Esophagus muscularis mucosa (tissue), 4 donors: ENCODE measurements at regions not wholly inside any gene's neighbourhood (a gene's known extent, or its start where the extent isn't known, plus 50 kb on each side); places are given as distances from the start of the nearest gene placed in this dataset.

Experiments
- EP300 ChIP-seq: sonication (generic); formaldehyde crosslinking; IDR thresholded peaks from one replicate; pipeline ENCODE4 v1.6.1; 2017; ENCODE audit warnings: antibody characterized with exemption
- POLR2A ChIP-seq: fragments of 450-650 bp; IDR thresholded peaks from one replicate; pipeline ENCODE4 v1.6.1; 2017; ENCODE audit warnings: antibody characterized with exemption, moderate library complexity, mild to moderate bottlenecking, low read depth
- POLR2AphosphoS5 ChIP-seq, 2 donors: sonication (generic); formaldehyde crosslinking; IDR thresholded peaks; one replicate each; pipeline ENCODE4 v1.6.1; 2017; ENCODE audit warnings: antibody characterized with exemption in 2 of 2
- TF ChIP-seq, protein P1 (sequence below), 3 experiments: fragments of 200-600 bp in 2 of 3; fragments of 450-650 bp in 1 of 3; sonication (generic) in 2 of 3; IDR thresholded peaks; one replicate each; pipeline ENCODE4 v1.5.1; 2017 to 2019; ENCODE audit warnings: antibody characterized with exemption in 3 of 3, mild to moderate bottlenecking in 2 of 3, moderate library complexity in 1 of 3

DNA sequence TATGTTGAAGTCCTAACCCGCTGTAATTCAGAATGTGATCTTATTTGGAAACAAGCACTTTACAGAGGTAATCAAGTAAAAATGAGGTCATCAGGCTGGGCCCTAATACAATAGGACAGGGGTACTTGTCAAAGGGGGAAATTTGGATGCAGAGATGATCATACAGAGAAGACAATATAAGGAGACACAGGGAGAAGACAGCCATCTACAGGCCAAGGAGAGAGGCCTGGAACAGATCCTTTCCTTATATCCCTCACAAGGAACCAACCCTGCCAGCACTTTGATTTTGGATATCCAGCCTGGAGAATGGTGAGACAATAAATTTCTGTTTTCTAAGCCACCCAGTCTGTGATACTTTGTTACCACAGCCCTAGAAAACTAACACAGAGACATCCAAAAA, 104.3 kb downstream of the METTL4 start:
- TF ChIP-seq, protein P1, sequence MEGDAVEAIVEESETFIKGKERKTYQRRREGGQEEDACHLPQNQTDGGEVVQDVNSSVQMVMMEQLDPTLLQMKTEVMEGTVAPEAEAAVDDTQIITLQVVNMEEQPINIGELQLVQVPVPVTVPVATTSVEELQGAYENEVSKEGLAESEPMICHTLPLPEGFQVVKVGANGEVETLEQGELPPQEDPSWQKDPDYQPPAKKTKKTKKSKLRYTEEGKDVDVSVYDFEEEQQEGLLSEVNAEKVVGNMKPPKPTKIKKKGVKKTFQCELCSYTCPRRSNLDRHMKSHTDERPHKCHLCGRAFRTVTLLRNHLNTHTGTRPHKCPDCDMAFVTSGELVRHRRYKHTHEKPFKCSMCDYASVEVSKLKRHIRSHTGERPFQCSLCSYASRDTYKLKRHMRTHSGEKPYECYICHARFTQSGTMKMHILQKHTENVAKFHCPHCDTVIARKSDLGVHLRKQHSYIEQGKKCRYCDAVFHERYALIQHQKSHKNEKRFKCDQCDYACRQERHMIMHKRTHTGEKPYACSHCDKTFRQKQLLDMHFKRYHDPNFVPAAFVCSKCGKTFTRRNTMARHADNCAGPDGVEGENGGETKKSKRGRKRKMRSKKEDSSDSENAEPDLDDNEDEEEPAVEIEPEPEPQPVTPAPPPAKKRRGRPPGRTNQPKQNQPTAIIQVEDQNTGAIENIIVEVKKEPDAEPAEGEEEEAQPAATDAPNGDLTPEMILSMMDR (IDR thresholded peaks at IDR 0.05), result no peak
- TF ChIP-seq POLR2A (no peak), POLR2AphosphoS5 (IDR thresholded peaks at IDR 0.05) (no peak), EP300 (no peak)
